KG1 (cell line): ENCODE measurements at regions not wholly inside any gene's neighbourhood (a gene's known extent, or its start where the extent isn't known, plus 50 kb on each side); places are given as distances from the start of the nearest gene placed in this dataset.
"Not testable (repeated sequence)": the region's sequence is repeated elsewhere in the genome, so short reads cannot be mapped to it uniquely, and the experiment has no call there.

Experiments
- DNase-seq: peaks from one replicate; lab custom pipeline; 2025; lab: John Stamatoyannopoulos, UW

DNA sequence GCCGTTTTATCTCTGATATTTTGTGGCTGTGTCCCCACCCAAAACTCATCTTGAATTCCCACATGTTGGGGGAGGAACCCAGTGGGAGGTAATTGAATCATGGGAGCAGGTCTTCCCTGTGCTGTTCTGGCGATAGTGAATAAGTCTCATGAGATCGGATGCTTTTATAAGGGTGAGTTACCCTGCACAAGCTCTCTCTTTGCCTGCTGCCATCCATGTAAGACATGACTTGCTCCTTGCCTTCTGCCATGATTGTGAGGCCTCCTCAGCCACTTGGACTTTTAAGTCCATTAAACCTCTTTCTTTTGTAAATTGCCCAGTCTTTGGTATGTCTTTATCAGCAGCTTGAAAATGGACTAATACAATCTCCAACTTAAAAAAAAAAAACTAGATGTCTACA is 502.8 kb downstream of the TFAP2B start:
- not testable (repeated sequence) for DNase-seq

DNA sequence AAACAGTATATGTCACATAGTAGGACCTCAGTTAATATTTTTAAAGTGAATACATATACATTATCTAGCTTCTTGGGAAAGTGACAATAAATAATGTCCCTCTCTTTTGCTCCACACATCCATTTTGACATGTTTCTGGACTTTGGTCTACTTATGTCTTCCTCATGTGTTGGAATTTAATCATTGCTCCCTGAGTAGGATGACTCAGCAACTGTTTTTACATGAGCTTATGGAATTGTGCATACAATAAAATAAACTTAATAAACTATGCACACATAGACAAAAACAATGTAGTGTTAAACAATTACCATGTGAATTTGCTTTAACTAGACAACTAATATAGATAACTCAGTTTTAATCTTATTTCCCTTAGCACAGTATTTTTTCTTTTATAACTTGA is 503.8 kb downstream of the TFAP2B start:
- DNase-seq, result no peak

DNA sequence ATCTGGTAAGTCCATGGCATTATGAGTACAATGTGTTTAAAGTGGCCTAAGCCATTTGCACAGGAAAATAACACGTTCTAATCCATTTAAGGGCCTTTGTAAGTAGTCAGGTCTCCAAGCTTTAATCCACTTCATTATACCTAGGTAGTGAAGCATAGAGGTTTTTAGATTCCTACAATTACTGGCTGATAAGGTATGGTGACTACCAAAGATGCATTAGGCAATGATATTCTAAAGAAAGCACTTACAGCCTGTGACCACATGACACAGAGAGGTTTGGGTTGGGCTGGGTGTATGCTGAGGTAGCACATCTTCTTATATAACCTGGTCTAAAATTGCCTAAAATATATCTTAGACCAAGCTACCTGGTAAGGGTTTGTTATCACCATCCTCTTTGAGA is 504.4 kb downstream of the TFAP2B start:
- DNase-seq, result no peak

DNA sequence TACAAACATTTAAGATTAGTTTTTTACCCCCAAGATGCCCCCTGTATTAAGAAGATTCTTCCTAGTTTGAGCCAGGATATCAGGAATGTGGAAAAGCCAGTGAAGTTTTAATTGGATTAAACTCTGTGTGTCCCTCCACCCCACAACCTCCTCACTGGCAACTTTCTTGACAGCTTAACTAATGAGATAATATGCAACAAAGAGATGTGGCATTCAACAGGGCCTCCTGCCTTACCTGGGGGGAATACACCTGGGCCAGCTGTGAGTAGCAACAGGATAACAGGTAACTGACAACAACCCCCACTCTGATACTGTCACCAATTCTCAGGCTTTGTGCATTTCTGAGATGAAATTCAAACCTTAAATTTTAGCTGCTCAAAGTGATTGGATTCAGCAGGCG is 512.3 kb downstream of the TFAP2B start:
- DNase-seq, result no peak

DNA sequence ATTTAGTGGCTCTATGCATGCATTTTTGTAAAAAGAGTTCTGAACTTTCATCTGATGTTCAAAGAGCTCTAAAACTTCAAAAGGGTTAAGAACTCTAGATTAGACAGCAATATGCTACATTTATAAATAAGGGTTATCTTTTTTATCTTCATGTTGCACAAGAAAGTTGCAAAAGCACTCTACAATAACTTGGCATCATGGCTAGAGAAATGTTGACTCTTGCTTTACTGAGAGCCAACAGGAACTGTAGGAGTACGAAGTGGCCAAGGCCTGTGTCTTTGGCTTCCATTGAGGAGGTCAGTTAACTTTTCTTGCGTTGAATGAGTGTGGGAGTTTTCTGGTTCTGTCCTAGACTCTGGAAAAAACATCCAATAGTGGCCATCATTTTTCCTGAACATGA is 516.9 kb downstream of the TFAP2B start:
- DNase-seq, result no peak

DNA sequence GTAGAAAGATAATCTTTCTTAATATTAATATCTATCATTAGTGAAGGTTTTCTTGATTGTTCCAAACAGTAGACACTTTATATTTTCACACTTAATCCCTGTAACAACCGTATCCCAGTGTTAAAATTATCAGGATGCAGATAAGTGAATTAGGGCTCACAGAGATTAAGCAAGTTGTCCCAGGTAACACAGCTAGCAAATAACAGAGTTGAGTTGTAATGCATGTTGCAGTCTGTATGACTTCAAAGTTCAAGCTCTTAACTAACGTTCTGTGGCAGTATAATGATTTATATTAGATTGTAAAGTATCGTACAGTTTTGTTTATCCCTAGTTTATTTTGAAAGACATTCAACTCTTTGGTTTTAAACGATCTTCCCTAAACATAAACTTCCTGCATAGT is 517.5 kb downstream of the TFAP2B start:
- no peak for DNase-seq

DNA sequence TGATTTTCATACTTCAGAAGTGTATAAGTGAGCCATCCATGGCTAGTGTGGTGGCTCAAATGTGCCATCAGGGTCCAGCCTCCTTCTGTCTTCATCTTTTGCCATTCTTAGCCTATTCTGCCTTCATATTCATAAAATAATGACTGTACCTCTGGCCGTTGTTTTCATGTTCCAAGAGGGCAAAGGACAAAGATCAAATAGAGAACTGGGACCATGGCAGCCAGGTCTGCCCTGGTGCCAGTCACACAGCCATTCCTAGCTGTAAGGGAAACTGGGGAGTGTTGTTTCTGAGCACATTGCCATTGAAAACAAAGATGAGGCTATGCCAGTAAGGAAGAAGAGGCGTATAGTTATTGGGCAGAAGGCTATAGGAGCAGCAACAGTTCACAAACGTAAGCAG is 518.6 kb downstream of the TFAP2B start:
- DNase-seq, result no peak

DNA sequence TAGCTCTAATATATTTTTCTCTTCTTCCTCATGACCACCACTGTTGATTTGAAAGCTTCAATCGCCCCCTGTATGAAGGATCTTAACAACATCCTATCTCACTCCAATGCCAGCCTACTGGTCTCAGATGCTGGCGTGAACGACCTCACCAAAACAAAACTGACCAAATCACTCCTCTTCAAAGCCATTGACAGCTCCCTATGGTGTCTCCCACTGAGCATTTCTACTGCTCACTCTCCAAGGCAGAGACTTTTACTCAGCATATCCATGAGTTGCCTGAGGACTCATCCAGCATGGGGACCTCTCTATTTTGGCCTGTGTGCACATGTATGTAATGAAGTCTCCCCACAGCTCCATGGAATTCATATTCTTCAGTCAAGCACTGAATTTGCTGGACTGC is 520.4 kb downstream of the TFAP2B start:
- no peak for DNase-seq

DNA sequence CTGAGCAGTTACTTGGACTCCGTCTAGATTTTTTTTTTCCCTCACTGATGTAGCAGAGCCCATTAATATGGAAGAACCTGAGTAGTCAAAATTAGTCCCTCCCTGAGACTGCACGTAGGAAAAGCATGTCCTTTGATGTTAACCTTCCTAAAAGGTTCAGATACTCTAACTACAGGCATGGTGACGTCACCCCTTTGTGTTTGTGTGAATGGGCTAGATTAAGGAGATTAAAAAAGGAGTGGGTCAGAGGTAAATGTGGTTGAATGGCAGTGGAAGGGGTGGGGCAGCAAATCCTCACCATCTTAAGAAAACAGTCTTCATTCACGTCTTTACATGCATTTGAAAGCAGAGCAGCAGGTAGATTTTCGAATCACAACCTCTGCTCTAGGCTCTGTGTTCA is 521.1 kb downstream of the TFAP2B start:
- no peak for DNase-seq

DNA sequence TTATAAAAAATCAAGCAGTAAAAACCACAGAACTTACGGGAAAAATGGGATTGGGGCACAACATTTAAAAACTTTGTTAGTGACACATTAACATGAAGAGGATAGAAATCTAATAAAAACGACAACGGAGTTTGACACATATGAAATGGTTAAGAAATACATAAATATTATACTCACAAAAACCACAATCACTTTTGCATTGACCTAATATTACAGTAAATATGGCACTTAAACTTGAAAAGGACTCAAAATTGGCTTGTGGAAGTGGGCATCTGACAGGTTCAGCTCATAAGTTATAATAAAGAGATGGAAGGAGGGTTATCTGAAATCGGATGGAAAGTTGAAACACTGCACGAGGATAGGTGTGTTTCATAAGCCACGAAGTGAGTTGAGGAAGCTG is 523.7 kb downstream of the TFAP2B start:
- DNase-seq, result no peak

DNA sequence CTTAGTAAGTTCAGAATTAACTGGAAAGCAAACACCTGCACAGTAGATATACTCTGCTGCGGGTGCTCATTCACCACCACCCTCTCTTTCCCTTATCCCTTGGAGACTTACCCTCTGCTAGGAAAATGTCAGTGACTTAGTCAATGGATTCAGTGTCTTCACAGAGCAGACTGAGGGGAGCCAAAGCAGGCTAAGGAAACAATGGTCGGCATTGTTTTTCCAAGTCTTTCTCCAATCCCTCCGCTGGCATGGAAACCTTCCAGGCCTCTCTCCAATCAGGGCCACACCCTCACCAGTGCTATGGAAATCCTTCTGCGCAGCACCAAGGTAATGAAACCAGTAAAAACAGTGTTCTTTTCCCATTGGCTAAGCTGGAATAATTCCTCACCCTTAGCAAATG is 531.2 kb downstream of the TFAP2B start:
- DNase-seq, result no peak

DNA sequence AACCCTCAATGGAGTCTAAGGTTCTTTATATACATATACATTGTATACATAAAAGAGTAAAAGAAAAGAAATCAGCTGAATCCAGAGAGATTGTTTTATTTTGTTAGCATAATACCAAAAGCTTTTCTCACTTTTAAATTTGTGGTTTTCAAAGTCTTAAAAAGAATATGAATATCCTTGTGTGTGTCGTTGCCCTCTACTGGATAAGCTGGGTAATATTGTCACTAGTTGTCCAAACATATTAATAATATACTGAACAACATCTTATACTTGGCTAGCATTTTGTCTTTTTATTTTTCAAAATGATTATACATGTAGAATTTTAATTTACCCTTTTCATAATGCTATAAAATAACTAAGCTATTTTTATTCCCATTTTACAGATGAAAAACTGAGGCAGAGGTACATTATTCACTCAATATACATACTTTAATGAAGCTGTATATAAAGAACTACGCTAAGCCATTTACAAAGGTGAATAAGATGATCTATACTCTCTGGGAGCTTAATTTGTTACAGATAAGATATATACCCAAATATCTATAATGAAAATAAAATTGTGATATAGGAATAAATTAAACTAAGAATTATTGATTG is 531.7 kb downstream of the TFAP2B start:
- DNase-seq, result no peak

DNA sequence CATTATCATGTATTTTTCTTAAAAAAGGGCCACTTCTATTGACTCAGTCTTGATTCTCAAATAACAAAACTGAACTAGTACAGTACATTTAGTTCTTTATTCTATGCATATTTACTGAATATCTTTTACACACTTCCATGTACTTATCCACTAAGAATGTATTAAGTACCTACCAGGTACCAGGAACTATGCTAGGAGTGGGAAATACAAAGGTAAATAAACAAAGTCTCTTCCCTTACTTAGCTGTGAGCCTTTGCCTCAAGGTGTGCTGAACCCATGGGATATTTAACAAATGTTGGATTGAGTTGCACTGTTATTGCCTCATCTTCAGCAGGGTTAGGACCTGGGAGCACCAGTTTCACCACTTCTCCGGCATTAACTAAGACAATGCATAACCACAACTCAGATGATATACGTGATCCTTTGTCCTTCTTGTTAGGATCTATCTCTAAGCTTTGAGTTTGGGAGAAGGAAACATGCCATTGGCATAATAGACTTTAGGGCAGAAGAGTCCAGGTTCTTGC is 533.9 kb downstream of the TFAP2B start:
- DNase-seq, result no peak

DNA sequence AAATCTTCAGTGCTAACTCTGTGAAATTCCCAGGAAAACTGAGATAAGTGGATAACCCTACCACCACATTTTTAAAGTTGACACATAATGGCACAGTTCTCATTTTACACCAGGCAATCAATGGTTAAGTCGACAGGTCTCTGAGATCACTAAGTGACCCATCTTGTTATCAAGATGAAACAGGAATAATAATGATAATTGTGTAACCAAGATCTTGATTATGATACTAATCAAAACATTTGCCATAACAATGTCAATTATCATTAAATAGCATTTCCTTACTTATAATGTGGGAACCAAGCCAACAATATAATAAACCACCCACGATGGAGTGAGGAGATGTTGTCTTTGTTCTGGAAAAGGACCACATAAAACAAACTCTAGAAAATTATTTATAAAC is 541.6 kb downstream of the TFAP2B start:
- no peak for DNase-seq

DNA sequence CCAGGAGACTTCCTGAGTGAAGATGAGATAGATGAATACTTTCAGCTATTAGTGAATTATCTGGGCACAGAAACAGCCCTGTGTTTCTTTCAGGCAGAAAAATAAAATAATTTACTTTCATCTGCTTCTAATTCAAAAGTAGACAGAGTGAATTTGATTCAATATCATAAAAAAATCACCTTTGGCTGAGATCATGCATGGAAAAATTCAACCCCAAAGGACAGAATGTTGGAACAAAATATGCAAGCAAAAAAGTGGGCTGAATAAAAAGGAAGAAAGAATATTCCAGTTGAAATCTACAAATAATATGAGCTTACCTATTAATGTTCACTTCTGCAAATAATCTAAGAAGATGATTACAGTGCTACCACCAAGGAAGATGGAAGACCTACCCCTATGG is 546.9 kb downstream of the TFAP2B start:
- no peak for DNase-seq

DNA sequence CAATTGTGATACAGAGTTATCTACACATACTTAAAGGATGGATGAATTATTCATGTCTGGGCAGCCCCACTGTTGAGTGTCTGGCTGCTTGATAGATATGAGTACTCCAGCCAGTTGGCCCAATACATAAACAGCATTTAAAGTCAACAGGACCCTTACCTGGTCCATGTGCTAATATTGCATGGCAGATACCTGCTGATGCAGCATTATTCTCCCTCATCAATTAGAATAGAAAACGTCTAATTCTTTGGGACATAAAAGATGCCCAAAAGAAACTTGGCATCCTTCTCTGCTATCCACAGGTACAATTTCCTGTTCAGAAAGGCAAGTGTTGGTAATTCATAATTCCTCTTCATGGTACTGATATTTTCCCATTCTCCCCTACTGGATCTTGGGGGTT is 550.8 kb downstream of the TFAP2B start:
- no peak for DNase-seq

DNA sequence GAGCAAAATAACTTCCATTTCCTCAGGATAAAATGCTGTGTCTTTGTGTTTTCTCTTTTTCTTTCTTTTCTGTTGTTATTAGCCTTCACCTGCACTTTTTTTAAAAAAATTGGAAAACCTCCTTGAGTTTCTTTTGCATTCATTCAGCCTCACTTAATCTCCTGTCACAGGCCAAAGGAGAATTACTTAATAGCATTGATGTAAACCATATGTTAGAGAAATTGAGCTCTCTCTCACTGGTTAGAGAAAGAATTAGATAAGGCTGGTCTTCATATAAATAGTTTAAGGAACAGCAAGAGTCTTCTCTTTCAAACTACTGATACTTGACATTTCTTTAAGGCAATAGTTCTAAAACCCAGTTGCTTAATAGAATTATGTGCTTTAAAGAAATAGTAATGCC is 564.2 kb downstream of the TFAP2B start:
- DNase-seq, result no peak

DNA sequence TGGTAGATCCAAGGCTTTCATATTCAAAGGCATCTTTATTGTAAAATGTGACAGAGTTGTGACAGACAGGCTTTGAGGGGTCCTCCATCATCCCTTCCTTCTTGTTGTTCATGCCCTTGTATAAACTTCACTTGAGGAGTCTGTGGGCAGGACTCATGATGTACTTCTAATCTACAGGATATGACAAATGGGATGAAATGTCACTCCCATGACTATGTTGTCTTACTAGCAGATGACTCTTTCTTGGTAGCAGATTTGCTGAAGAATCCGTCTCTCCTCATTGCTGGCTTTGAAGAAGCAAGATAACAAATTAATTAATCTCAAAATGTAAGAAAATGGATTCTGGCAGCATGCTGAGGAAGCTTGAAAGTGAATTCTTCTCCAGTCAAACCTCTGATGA is 566.1 kb downstream of the TFAP2B start:
- no peak for DNase-seq

DNA sequence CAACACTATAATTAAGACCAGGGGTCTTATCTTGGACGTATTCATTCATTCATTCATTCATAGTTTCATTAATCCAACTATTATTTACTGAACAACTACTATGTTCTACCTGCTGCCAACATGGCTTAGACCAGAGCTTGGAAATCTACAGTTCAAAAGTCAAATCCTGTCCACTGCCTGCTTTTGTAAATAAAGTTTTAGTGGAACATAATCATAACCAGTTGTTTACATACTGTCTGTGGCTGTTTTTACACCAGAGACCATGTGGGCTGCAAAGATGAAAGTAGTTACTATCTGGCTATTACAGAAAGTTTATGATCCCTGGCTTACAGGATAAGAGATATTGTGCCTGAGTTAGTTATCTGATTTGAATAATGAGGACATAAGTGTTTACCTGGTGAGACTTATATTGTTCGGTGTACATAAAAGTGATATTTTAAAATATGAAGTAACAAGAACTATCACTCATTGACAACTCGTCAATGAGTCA is 567.7 kb downstream of the TFAP2B start:
- DNase-seq, result no peak

DNA sequence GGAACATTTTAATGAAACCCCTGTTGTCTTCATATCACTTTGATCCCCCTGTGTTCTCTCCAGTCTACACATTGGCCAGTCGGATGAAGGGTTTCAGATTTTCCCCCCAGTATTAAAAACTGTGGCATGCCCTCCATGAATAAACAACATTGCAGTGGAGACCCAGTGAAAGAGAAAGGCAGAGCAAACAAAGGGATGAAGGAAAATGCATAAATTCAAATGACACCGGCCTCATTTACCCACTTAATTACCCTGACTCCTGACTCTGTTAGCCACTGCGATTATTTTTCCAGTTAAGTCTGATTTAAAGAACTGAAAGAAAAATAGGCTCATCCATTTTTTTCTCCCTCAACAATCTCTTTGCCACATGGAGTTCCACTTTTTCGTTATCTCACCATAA is 569.2 kb downstream of the TFAP2B start:
- DNase-seq, result no peak

DNA sequence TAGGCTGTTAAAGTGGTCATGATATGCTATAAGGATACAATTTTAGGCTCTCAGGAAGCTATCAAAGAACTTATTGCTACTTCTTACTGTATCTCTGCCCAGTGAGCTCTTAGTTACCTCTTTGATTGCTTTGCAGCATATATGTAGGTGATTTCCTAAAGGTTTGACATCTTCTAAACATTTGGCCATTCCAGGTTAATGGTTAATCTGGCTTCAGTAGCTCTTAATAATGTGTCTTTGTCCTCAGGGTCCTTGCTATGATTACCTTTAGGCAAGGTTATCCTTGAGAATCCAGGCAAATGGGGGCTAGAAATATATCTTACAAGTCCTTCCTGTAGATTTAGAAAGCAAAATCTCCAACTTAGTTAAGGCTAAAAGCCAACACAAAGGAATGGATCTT is 575.4 kb downstream of the TFAP2B start:
- no peak for DNase-seq

DNA sequence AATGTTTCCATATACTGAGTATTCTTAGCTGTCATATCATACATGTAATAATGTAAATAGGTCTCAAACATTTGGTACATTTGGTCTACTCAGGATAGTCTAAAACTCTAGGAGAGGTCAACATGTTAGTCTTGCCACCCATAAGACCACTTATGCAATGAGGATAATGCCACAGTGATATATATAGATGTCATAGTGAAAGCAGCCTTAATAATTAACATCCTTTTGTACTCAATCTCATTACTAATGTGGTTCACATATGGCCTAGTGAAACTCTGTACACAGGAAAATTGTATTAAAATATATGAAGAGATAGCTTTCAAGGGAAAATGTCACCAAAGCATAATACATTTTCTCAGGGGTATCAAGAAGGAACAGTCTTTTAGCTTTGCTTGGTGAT is 577.9 kb downstream of the TFAP2B start:
- no peak for DNase-seq

DNA sequence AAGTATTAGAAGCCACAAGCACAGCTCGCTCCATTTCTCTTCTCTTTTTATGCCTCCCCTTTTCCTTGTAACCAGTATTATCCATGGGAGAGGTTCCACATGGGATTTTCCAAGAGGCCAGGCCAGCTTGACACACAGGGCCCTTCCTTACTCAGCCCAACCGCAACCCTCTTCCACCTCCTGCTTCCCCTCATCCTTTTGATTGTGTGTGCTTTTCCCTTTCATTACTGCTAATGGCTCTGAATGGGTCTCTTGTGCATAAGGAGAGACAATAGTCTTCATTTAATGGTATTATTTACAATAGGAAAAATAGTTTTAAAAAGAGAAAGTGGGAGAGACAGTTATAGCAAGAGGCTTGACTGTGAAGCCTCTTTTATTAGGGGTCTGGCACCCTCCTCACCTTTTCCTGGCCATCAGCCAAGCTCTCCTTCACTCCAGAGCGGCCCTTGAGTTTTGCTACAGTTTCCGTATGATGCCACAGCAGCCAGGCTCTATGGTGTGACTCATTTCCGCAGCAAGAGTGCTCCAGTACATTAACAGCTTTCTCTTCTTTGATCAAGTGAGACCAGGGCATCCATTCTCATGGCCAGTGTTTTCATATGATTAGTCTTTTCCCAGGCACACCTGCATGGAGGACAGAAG is 579.5 kb downstream of the TFAP2B start:
- DNase-seq, result no peak

DNA sequence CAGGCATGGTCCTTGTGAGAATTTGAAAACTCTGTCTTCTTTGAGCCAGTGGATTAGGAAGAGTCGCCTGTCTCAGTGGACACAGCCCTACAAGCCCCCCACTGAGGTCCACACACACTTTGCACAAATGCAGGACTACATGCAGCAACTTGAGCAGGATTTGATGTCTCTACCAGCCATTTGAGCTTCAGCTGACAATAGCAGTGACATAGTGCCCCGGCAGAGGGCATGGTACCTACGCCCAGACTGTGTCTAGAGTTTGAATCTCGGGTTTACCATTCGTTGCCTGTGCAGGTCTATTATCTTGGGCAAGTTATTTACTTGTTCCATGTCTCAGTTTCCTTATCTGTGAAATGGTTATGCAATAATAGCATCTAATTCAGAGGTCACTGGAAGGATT is 580.1 kb downstream of the TFAP2B start:
- DNase-seq, result no peak
